ENCODE measurements at regions not wholly inside any gene's neighbourhood (a gene's known extent, or its start where the extent isn't known, plus 50 kb on each side); places are given as distances from the start of the nearest gene placed in this dataset.

DNA sequence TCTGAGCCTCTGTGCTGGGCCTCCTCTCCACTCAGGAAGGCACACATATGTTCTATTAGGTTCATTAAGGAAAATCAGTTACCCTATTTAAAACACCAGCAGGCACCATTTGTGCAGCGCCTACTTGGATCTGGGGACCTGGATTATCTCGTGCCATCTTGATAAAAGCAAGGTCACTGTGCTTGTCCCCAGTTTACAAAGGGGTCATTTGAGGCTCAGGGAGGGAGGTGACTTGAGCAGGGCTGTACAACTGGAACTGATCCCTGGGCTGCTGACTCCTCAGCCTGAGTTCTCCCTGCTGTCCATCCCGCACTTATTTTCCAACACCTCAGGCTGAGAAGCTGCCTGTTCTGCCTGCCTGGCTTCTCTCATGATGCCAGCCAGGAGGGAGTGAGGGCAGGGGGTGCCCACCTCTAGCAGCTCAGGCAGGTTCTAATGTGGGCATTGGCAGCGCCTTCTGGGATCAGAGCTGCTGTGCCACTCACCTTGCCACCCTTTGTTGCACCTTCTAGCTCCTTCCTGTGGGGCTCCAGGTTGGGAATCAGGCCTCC is 120.3 kb downstream of the GLI2 start:
- TF ChIP-seq ESRRA (CRISPR knock-in tag; IDR thresholded peaks at IDR 0.05; ENCODE audit: low read depth) (no peak), ZNF12 (CRISPR knock-in tag; IDR thresholded peaks at IDR 0.05) (no peak), TCF12 (IDR thresholded peaks at IDR 0.05) (no peak), TCF12 (CRISPR knock-in tag; IDR thresholded peaks at IDR 0.05) (no peak), POLR2AphosphoS5 (IDR thresholded peaks at IDR 0.05; ENCODE audit: low read depth, low read length) (no peak), SIN3B (IDR thresholded peaks at IDR 0.05; ENCODE audit: low read length) (no peak), CBX1 (IDR thresholded peaks at IDR 0.05; ENCODE audit: low read depth) (no peak), HNF4A (CRISPR knock-in tag; IDR thresholded peaks at IDR 0.05) (no peak), GLI4 (CRISPR knock-in tag; IDR thresholded peaks at IDR 0.05; ENCODE audit: borderline replicate concordance) (no peak), NR2C2 (CRISPR knock-in tag; IDR thresholded peaks at IDR 0.05; ENCODE audit: borderline replicate concordance) (no peak), HOXA9 (CRISPR knock-in tag; IDR thresholded peaks at IDR 0.05; ENCODE audit: borderline replicate concordance) (no peak)
- TF ChIP-seq, protein P1, sequence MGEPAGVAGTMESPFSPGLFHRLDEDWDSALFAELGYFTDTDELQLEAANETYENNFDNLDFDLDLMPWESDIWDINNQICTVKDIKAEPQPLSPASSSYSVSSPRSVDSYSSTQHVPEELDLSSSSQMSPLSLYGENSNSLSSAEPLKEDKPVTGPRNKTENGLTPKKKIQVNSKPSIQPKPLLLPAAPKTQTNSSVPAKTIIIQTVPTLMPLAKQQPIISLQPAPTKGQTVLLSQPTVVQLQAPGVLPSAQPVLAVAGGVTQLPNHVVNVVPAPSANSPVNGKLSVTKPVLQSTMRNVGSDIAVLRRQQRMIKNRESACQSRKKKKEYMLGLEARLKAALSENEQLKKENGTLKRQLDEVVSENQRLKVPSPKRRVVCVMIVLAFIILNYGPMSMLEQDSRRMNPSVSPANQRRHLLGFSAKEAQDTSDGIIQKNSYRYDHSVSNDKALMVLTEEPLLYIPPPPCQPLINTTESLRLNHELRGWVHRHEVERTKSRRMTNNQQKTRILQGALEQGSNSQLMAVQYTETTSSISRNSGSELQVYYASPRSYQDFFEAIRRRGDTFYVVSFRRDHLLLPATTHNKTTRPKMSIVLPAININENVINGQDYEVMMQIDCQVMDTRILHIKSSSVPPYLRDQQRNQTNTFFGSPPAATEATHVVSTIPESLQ (CRISPR knock-in tag; conservative IDR thresholded peaks at IDR 0.05): no peak

Measured in HepG2 (cell line).